WERI-Rb-1 (cell line): ENCODE measurements at regions not wholly inside any gene's neighbourhood (a gene's known extent, or its start where the extent isn't known, plus 50 kb on each side); places are given as distances from the start of the nearest gene placed in this dataset.
"Not testable (repeated sequence)": the region's sequence is repeated elsewhere in the genome, so short reads cannot be mapped to it uniquely, and the experiment has no call there.

Experiments
- DNase-seq: peaks from one replicate; pipeline ENCODE4 v3.0.0-alpha.2; 2020
- H3K27ac ChIP-seq: fragments of 250-450 bp; sonication (Bioruptor Pico); 2 replicates; pipeline ENCODE4 v1.5.1; 2020; ENCODE audit warnings: mild to moderate bottlenecking, moderate library complexity
- H3K27me3 ChIP-seq: fragments of 250-450 bp; sonication (Bioruptor Pico); 2 replicates; pipeline ENCODE4 v1.5.1; 2021; ENCODE audit warnings: mild to moderate bottlenecking, low read depth, moderate library complexity; ENCODE audit not compliant: insufficient read depth, severe bottlenecking
- H3K36me3 ChIP-seq: fragments of 250-450 bp; sonication (Bioruptor Pico); 2 replicates; pipeline ENCODE4 v1.5.1; 2020; ENCODE audit warnings: mild to moderate bottlenecking, moderate library complexity
- H3K4me3 ChIP-seq: 2 replicates; pipeline ENCODE4 v1.5.1; 2011; ENCODE audit warnings: low read depth, mild to moderate bottlenecking, control low read depth, low read length
- H3K9me3 ChIP-seq: fragments of 250-450 bp; sonication (Bioruptor Pico); 2 replicates; pipeline ENCODE4 v1.5.1; 2021; ENCODE audit warnings: mild to moderate bottlenecking, moderate library complexity; ENCODE audit not compliant: severe bottlenecking
- TF ChIP-seq, protein P1 (sequence below): IDR thresholded peaks from 2 replicates; pipeline ENCODE4 v1.5.1; 2011; ENCODE audit warnings: low read depth, mild to moderate bottlenecking, control low read depth, inconsistent platforms, low read length

DNA sequence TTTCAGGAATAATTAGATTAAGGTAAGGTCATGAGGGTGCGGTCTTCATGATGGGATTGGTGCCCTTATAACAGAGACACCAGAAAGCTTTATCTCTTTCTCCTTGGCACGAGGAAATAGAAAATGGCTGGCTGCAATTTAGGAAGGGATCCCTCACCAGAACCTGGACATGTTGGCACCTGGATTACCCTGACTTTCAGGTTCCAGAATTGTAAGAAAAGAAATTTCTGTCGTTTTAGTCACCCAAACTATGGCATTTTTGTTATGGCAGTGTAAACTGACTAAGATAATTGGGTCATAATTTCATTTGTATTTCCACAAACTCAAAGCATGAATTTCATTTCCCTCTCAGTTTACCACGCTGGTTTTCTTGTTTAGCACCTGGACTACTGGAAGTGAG lies 473.6 kb downstream of the PTH2R start:
- Histone ChIP-seq H3K27ac (no peak overlapping the region), H3K36me3 (no peaks in the 10 kb centered on the region), H3K9me3 (no peaks in the 10 kb centered on the region), H3K27me3 (no peaks in the 10 kb centered on the region), H3K4me3 (no peak overlapping the region)
- TF ChIP-seq, protein P1, sequence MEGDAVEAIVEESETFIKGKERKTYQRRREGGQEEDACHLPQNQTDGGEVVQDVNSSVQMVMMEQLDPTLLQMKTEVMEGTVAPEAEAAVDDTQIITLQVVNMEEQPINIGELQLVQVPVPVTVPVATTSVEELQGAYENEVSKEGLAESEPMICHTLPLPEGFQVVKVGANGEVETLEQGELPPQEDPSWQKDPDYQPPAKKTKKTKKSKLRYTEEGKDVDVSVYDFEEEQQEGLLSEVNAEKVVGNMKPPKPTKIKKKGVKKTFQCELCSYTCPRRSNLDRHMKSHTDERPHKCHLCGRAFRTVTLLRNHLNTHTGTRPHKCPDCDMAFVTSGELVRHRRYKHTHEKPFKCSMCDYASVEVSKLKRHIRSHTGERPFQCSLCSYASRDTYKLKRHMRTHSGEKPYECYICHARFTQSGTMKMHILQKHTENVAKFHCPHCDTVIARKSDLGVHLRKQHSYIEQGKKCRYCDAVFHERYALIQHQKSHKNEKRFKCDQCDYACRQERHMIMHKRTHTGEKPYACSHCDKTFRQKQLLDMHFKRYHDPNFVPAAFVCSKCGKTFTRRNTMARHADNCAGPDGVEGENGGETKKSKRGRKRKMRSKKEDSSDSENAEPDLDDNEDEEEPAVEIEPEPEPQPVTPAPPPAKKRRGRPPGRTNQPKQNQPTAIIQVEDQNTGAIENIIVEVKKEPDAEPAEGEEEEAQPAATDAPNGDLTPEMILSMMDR: no peak
- DNase-seq: no peak

DNA sequence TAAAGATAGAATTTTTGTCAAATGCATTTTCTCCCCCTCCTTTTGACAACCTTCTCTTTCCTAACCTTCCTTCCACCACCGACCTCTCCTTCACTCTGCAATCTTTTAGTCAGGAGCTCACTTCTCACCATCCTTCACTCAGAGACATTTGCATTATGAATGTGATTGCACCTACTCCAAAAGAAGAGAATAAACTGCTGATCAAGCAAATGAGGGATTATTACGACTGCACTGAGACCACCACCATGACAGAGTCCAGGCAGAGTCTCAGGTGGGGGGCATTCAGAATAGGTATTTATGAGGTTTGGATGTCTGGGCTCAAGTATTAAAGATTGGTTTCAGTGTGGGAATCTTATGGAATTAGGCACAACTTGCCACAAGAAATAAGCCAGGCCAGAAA lies 483.9 kb downstream of the PTH2R start:
- Histone ChIP-seq H3K9me3 (no peaks in the 10 kb centered on the region), H3K36me3 (no peaks in the 10 kb centered on the region), H3K4me3 (no peak overlapping the region), H3K27me3 (no peaks in the 10 kb centered on the region), H3K27ac (no peak overlapping the region)
- no peak for DNase-seq
- TF ChIP-seq, protein P1: no peak

DNA sequence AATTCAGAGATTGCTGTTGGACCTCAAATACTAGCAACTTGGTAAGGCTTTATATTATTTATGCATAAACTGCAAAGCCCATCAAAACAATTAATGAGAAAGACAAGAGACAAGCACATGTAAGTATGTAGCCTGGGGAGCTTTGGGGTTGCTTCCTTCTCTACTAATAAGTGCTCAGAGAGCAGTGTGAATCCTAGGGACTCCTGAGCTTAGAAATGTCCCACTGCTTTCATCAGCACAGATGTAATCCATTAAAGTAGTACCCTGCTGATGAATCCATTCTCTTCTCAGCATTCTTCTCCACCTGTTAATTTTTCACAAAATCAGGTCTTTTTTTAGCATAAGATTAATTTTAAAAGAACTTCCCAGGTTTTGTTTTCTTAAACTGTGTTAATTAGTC lies 485.6 kb downstream of the PTH2R start:
- Histone ChIP-seq H3K4me3 (no peak overlapping the region), H3K9me3 (no peaks in the 10 kb centered on the region), H3K36me3 (no peaks in the 10 kb centered on the region), H3K27ac (no peak overlapping the region), H3K27me3 (no peaks in the 10 kb centered on the region)
- no peak for DNase-seq
- TF ChIP-seq, protein P1: no peak

DNA sequence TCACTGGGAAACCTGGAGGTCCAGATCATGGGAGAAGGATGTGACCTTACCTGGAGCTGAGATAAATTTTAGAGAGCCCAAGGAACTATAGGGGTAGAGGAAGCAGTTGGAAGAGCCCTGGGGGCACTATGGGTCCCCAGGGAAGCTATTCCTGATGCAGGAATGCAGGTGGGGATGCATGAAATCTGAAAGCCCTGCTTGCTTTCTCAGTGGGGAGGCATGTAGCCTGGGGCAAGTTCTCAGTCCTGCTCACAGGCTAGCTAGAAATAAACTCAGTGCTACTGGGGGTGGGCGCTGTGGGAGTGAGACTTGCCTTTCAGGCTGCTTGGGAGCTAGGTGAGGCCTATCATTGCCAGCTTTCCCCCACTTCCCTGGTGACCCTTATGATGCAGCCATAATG lies 499.7 kb downstream of the PTH2R start:
- H3K27me3 ChIP-seq: no peaks in the 10 kb centered on the region
- DNase-seq: no peak

DNA sequence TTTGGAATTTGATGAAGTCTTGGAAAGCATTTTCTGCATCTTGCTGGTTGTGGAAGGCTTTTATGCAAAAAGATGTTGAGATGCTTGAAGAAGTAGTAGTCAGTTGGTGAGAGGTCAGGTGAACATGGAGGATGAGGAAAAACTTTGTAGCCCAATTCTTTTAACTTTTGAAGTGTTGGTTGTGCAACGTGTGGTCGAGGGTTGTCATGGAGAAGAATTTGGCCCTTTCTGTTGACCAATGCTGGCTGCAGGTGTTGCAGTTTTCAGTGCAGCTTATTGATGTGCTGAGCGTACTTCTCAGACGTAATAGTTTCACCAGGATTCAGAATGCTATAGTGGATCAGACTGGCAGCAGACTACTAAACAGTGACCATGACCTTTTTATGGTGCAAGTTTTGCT lies 508.4 kb upstream of the MAP2 start:
- no peaks in the 10 kb centered on the region for H3K9me3 ChIP-seq
- no peak for DNase-seq
- H3K4me3 ChIP-seq: no peak overlapping the region
- TF ChIP-seq, protein P1: no peak
- no peaks in the 10 kb centered on the region for H3K36me3 ChIP-seq
- H3K27ac ChIP-seq: no peak overlapping the region
- no peaks in the 10 kb centered on the region for H3K27me3 ChIP-seq

More for the DNA sequence above, 499.7 kb downstream of the PTH2R start:
- TF ChIP-seq, protein P1: no peak
- H3K36me3 ChIP-seq: no peaks in the 10 kb centered on the region
- no peak overlapping the region for H3K27ac ChIP-seq
- no peaks in the 10 kb centered on the region for H3K9me3 ChIP-seq
- H3K4me3 ChIP-seq: no peak overlapping the region

DNA sequence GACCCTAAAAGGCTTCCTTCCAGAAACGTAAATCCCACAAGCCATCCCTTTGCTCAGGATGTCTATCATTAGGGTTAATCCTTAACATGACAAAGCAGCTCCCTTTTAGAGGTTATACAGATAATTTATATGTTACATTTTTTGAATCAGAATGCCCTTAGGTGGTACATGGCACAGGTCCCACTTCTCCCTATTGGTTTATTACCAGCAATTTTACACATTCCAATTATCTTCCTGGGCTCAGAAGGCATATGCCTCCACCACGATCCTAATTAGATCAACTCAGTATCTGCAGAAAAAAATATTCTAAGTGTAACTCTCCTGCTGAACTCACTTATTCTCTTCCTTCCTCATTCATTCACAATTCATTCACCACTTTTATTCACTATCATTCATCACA lies 507.0 kb upstream of the MAP2 start:
- Histone ChIP-seq H3K4me3 (no peak overlapping the region), H3K9me3 (no peaks in the 10 kb centered on the region), H3K27ac (no peak overlapping the region), H3K27me3 (no peaks in the 10 kb centered on the region), H3K36me3 (no peaks in the 10 kb centered on the region)
- TF ChIP-seq, protein P1: no peak
- DNase-seq: no peak

DNA sequence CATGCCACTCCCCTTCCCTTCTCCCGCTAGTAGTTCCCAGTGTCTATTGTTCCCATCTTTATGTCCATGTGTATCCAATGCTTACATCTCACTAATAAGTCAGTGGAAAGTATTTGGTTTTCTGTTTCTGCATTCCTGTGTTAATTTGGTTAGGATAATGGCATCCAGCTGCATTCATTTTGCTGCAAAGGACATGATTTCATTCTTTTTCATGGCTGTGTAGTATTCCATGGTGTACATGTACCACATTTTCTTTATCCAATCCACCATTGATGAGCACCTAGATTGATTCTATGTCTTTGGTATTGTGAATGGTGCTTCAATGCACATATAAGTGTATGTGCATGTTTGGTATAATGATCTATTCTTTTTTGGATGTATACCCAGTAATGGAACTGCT lies 502.5 kb upstream of the MAP2 start:
- H3K36me3 ChIP-seq, H3K4me3 ChIP-seq, H3K27me3 ChIP-seq, H3K27ac ChIP-seq, DNase-seq, H3K9me3 ChIP-seq: not testable (repeated sequence)
